Sigmoid colon (tissue), 6 donors: ENCODE measurements at regions not wholly inside any gene's neighbourhood (a gene's known extent, or its start where the extent isn't known, plus 50 kb on each side); places are given as distances from the start of the nearest gene placed in this dataset.

Source experiments
- DNase-seq: peaks from one replicate; pipeline ENCODE4 v3.0.0-alpha.2; 2019
- H3K27ac ChIP-seq, 4 donors: fragments of 200-600 bp; sonication (generic); one replicate each; pipeline ENCODE4 v1.5.1; 2016 to 2019; ENCODE audit warnings: mild to moderate bottlenecking in 1 of 4
- H3K27me3 ChIP-seq, 3 donors: fragments of 200-600 bp; sonication (generic); one replicate each; pipeline ENCODE4 v1.5.1; 2019; ENCODE audit warnings: mild to moderate bottlenecking in 1 of 3
- H3K36me3 ChIP-seq, 4 donors: fragments of 200-600 bp; sonication (generic); one replicate each; pipeline ENCODE4 v1.5.1; 2016 to 2019
- H3K4me1 ChIP-seq, 4 donors: fragments of 200-600 bp; sonication (generic); one replicate each; pipeline ENCODE4 v1.5.1; 2017 to 2019
- H3K4me3 ChIP-seq, 4 donors: fragments of 200-600 bp; sonication (generic); one replicate each; pipeline ENCODE4 v1.5.1; 2017 to 2019; ENCODE audit warnings: mild to moderate bottlenecking in 2 of 4, moderate library complexity in 1 of 4
- H3K9me3 ChIP-seq, 4 donors: fragments of 200-600 bp in 3 of 4; sonication (generic) in 3 of 4; one replicate each; pipeline versions ENCODE4 v1.5.1 to v1.6.1; 2013 to 2019
- EP300 ChIP-seq, 4 donors: sonication (generic); formaldehyde crosslinking; IDR thresholded peaks; one replicate each; pipeline ENCODE4 v1.6.1; 2017; ENCODE audit warnings: antibody characterized with exemption in 4 of 4
- POLR2A ChIP-seq, 2 donors: fragments of 450-650 bp; IDR thresholded peaks; one replicate each; pipeline ENCODE4 v1.6.1; 2016; ENCODE audit warnings: antibody characterized with exemption in 2 of 2, mild to moderate bottlenecking in 2 of 2, moderate library complexity in 2 of 2
- POLR2AphosphoS5 ChIP-seq, 4 donors: sonication (generic); formaldehyde crosslinking; IDR thresholded peaks; one replicate each; pipeline ENCODE4 v1.6.1; 2017; ENCODE audit warnings: antibody characterized with exemption in 4 of 4
- WGBS, 2 donors: extraction: QIAGEN DNeasy Blood & Tissue Kit; methylation state at CpG; one replicate each; pipeline ENCODE4 v1.1.7; 2013; 5-methylcytosine and 5-hydroxymethylcytosine counted together
- intact Hi-C: fragments of 100-400 bp; cut with DNase I; formaldehyde crosslinking; loops from one replicate; pipeline ENCODE4 v1.15.1; 2023
- TF ChIP-seq, protein P1 (sequence below), 4 experiments: fragments of 450-650 bp in 3 of 4; fragments of 200-600 bp in 1 of 4; IDR thresholded peaks; one replicate each; pipeline ENCODE4 v1.5.1; 2016 to 2019; ENCODE audit warnings: antibody characterized with exemption in 4 of 4, mild to moderate bottlenecking in 3 of 4, moderate library complexity in 2 of 4
- donor health status: healthy with polysubstance abuse.
- donor health status: healthy.

GRCh38 chr2:105460048-105460732 is 61.3 kb upstream of the FHL2 start:
- DNase-seq = no peak

DNA sequence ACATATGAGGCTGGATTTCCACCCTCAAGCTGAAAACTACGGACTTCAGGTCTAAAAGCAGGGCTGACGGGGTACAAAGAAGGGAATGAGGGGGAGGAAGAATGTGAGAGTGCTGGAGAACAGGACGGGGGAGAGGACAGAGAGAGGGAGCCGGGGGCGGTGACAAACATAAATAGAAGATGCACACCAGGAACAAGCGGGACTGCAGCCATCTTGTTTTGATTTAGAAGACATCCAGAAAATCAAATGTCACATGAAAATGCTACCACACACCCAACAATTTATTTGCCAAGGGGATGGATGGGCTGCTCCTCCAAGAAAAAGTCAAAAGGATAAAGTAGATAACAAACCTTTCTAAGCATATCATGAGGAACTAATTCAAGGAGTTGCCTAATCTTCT is 59.2 kb upstream of the FHL2 start:
- Histone ChIP-seq H3K9me3 (no peaks in the 10 kb centered on the region), H3K36me3 (no peaks in the 10 kb centered on the region), H3K4me3 (no peak overlapping the region), H3K4me1 (no peaks in the 10 kb centered on the region), H3K27ac (no peak overlapping the region), H3K27me3 (no peaks in the 10 kb centered on the region)
- WGBS, 2 donors = 91 to 95% methylated on average over 6 of the region's 6 CpGs
- no peak for DNase-seq
- intact Hi-C loops = no loop called here
- TF ChIP-seq EP300 (IDR thresholded peaks at IDR 0.05) (no peak), POLR2A (IDR thresholded peaks at IDR 0.05) (no peak), POLR2AphosphoS5 (IDR thresholded peaks at IDR 0.05) (no peak)
- TF ChIP-seq, protein P1, sequence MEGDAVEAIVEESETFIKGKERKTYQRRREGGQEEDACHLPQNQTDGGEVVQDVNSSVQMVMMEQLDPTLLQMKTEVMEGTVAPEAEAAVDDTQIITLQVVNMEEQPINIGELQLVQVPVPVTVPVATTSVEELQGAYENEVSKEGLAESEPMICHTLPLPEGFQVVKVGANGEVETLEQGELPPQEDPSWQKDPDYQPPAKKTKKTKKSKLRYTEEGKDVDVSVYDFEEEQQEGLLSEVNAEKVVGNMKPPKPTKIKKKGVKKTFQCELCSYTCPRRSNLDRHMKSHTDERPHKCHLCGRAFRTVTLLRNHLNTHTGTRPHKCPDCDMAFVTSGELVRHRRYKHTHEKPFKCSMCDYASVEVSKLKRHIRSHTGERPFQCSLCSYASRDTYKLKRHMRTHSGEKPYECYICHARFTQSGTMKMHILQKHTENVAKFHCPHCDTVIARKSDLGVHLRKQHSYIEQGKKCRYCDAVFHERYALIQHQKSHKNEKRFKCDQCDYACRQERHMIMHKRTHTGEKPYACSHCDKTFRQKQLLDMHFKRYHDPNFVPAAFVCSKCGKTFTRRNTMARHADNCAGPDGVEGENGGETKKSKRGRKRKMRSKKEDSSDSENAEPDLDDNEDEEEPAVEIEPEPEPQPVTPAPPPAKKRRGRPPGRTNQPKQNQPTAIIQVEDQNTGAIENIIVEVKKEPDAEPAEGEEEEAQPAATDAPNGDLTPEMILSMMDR (IDR thresholded peaks at IDR 0.05) = no peak

More at GRCh38 chr2:105460048-105460732, 61.3 kb upstream of the FHL2 start:
- Histone ChIP-seq H3K4me1 (no peaks in the 10 kb centered on the region), H3K36me3 (no peaks in the 10 kb centered on the region), H3K27ac (no peak overlapping the region), H3K4me3 (no peak overlapping the region), H3K9me3 (no peaks in the 10 kb centered on the region), H3K27me3 (no peaks in the 10 kb centered on the region)
- 77 to 82% methylated on average over 6 of the region's 6 CpGs for WGBS, 2 donors
- intact Hi-C loops = no loop called here
- TF ChIP-seq, protein P1 (IDR thresholded peaks at IDR 0.05) = no peak
- TF ChIP-seq POLR2AphosphoS5 (IDR thresholded peaks at IDR 0.05) = no peak
- no peak for TF ChIP-seq EP300 (IDR thresholded peaks at IDR 0.05)
- TF ChIP-seq POLR2A (IDR thresholded peaks at IDR 0.05) = no peak

GRCh38 chr2:105455488-105456003 is 56.7 kb upstream of the FHL2 start:
- H3K36me3 ChIP-seq = no peaks in the 10 kb centered on the region
- intact Hi-C loops = no loop called here
- no peak for DNase-seq
- no peaks in the 10 kb centered on the region for H3K27me3 ChIP-seq
- H3K9me3 ChIP-seq = no peaks in the 10 kb centered on the region
- H3K4me1 ChIP-seq = no peaks in the 10 kb centered on the region
- no peak for TF ChIP-seq POLR2A (IDR thresholded peaks at IDR 0.05)
- 2 to 31% methylated on average over 3 of the region's 3 CpGs for WGBS, 2 donors
- H3K4me3 ChIP-seq = no peak overlapping the region
- no peak overlapping the region for H3K27ac ChIP-seq

- H3K27me3 ChIP-seq = no peaks in the 10 kb centered on the region
- H3K4me1 ChIP-seq = no peaks in the 10 kb centered on the region
- H3K36me3 ChIP-seq = no peaks in the 10 kb centered on the region
- TF ChIP-seq POLR2AphosphoS5 (IDR thresholded peaks at IDR 0.05) (no peak), POLR2A (IDR thresholded peaks at IDR 0.05) (no peak)
- no peak for DNase-seq
- WGBS, 2 donors = 24 to 49% methylated on average over 6 of the region's 6 CpGs
- no peaks in the 10 kb centered on the region for H3K9me3 ChIP-seq
- H3K4me3 ChIP-seq = no peak overlapping the region
- intact Hi-C loops = no loop called here
- no peak overlapping the region for H3K27ac ChIP-seq
Observed at GRCh38 chr2:105454801-105455485, 56.1 kb upstream of the FHL2 start.

- intact Hi-C loops = no loop called here
- Histone ChIP-seq H3K4me1 (no peaks in the 10 kb centered on the region), H3K36me3 (no peaks in the 10 kb centered on the region), H3K27ac (no peak overlapping the region), H3K4me3 (no peak overlapping the region), H3K27me3 (no peaks in the 10 kb centered on the region), H3K9me3 (no peaks in the 10 kb centered on the region)
- TF ChIP-seq POLR2A (IDR thresholded peaks at IDR 0.05) (no peak), EP300 (IDR thresholded peaks at IDR 0.05) (no peak), POLR2AphosphoS5 (IDR thresholded peaks at IDR 0.05) (no peak)
- TF ChIP-seq, protein P1 (IDR thresholded peaks at IDR 0.05) = no peak
- no peak for DNase-seq
- WGBS, 2 donors = 88 to 89% methylated on average over 5 of the region's 5 CpGs
Observed at GRCh38 chr2:105451571-105452166, 52.8 kb upstream of the FHL2 start.
